Tongue (tissue), 1 donor: ENCODE measurements at regions not wholly inside any gene's neighbourhood (a gene's known extent, or its start where the extent isn't known, plus 50 kb on each side); places are given as distances from the start of the nearest gene placed in this dataset.
A peak's percentile ranks its signal among the peaks of the same experiment; 100 is the strongest.

Source experiments
- DNase-seq: peaks from one replicate; pipeline ENCODE4 v3.0.0-alpha.2; 2015

DNA sequence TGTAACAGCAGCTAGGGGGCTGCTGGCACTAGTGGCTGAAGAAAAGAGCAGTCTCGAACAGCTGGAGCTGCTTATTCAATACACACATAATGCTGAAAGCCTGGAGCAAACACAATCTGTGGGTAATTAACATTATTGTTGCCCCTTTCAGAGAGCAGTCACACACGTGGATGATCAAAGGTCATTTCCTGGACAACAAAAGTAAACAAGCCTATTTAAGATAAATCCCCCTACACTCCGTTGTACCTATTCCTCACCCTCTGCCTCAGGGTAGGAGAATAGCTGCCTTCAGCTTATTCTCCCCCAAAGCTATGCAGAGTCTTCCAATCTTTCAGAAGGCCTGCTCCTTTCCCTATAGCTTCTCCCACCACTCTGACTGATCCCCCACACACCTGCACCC is 803.9 kb downstream of the C4orf33 start:
- no peak for DNase-seq

DNA sequence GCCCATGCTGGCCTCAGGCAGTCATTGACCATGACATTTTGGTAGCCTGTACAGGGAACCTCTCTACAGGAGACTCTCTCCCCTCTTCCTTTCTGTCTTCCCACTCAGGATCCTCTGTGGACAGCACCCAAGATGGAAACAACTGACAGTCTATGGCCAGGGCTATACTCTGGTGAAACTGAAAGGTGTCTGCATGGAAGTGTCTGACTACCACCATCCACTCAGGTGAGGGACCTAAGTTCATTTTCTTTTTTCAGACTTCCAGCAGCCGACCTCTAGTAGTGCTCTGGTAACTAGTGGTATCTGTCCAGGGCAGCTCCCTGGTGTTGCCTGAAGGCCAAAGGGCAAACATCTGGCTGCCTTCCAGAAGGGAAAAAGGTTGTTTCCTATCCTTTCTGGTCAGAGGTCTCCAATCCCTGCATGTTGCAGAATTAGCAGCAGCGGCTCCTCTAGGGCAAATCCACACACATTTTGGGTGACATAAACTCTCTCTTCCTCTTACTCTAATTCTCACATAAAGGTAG is 804.5 kb downstream of the C4orf33 start:
- DNase-seq: no peak

DNA sequence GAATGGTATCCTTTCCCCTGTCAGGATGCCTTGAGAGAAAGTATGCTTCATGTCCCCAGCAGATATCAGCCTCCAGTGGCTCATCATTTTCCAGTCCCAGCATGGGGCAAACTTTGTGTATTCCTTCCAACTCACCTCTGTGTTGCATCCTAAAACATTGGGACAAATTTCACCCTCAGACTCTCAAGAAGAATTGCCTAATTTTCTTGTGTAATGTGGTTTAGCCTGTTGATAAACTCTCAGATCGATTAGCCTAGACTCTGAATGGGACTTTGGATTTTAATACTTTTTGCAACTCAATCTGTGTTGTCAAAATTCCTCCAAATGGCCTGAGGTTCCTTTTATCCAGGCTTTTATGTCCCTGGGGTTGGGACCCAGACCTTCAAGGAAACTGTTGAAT is 805.3 kb downstream of the C4orf33 start:
- no peak for DNase-seq

DNA sequence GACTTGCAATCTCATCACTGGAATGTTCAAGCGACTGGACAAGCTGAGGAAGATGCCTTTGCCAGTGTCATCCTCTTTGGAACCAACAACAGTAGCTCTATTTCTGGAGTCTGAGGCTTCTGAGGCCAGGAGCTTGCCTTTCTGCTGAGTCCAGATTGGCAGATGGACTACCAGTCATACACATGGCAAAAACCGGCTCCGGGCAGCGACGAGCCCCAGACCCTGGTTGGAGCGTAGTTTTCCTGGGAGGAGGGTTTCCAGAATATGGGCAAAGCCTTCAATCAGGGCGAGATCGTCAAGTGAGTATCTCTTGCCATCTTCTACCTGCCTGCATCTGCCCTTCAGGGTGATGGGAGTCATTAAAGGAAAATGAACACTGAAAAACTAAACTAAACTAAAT is 807.9 kb downstream of the C4orf33 start:
- DNase-seq: no peak

DNA sequence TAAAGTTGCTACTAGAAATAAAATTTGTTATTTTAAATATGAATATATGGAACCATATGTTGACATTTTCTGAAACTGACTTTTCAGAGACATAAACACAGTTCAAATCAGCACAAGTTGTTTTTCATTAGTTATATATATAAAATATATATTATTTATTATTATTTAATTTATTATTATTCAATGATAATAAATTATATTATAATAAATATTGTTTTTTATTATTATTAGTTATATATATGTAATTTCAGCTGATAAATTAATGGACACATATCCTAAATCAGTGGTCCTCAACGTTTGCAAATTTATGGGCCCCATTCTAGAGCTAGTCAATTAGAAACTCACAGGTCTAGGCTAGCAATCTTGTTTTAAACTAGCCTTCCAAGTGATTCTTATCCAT is 809.3 kb downstream of the C4orf33 start:
- DNase-seq: no peak

DNA sequence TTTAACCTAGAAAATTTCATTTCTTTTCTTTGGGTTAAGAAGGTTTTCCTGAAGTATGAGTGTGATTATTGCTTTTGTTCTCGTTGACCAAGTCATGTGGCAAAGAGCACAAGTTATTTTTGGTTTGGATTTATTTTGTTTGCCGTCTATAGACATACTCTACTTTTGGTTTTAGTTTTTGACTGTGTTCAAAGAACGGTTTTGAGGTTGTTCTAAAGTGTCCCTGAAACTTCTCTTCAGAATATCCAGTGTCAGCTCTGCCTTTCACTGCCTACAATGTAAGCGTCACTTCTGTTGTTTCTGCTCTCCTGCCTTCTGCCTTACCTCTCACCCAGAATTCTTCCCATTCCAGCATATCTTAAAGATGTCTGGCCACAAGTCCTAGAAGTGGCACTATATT is 812.2 kb downstream of the C4orf33 start:
- no peak for DNase-seq

DNA sequence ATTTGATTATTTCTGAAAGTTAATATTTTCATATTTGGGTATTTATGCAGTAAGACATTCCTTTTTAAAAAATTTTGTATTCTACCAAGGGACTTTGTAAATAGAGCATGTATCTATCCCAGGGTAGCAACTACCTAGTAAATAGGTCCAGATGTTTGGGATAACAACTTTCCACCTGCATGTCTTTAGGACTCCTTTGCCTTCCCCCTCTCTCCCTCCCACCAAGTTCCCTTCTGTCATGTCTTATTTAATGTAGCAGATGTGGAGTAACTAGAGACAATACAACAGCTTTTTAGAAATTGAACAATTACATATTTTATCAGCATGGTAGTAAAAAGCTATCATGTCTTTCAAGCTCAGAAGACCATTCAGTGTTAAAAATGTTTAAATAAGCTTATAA is 821.0 kb downstream of the C4orf33 start:
- no peak for DNase-seq

DNA sequence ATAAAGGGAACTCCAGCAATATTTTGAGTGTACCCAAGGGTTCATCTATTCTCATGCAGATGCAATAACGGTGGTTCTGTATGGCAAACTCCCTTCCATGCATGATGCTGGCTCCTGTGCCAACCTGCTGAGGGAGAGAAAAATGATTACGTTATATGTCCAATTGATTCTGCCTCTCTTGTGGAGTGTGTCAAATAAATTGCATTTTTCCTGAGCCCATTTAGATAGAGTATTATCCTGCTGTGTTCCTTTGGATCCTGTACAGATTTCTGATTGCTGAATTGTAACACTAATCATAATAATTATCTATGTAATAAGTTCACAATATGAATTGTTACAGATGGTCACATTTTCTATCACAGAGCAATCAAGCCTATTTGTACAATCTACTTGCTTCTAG is 821.7 kb downstream of the C4orf33 start:
- no peak for DNase-seq

DNA sequence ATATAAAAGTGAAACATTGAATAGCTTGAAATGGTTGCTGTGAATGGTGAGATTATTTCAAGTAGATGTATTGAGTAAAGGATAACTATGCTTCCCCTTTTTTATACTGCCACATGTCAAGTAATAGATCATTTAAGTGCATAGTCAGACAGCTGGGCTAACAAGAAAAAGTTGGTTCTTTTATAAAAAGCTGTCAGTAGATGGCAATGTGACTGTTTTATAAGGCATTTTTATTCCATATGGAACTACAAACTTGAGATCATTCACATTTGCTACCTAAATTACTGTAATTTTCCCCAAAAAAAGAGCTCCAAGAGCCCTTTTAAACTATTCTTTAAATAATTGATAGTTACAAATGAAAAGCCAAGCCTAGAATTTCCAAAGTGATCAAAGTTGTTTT is 831.0 kb downstream of the C4orf33 start:
- peak; percentile 12 for DNase-seq

DNA sequence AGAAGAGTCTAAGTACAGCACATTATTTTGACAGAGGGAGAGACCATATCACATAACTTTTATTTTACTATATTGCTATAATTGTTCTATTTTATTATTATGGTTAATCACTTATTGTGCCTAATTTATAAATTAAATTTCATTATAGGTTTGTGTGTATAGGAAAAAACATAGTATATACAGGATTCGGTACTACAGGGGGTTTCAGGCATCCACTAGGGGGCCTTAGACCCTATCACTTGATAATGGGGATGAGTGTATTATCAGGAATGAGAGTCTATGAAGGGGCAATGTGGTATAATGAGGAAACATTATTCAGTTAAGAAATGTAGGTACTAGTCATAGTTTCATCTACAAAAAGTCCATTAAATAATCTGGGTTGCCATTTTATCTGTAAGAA is 833.1 kb downstream of the C4orf33 start:
- DNase-seq: no peak

DNA sequence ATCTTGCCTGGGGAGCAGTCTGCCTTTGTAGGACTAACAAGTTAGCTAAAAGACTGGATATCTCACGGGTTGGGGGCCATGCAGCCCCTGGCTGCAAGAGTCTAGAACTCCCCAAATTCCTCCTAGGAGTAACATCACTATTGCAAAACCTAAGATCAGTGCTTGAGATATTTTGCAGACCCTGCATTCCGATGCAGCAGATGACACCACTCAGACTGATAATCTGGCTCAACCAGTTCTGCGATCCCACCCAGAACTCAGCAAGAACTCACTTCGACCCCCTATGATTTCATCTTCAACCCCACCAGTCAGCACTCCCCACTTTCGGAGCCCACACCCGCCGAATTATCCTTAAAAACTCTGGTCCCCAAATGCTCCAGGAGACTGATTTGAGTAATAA is 834.0 kb downstream of the C4orf33 start:
- DNase-seq: no peak

DNA sequence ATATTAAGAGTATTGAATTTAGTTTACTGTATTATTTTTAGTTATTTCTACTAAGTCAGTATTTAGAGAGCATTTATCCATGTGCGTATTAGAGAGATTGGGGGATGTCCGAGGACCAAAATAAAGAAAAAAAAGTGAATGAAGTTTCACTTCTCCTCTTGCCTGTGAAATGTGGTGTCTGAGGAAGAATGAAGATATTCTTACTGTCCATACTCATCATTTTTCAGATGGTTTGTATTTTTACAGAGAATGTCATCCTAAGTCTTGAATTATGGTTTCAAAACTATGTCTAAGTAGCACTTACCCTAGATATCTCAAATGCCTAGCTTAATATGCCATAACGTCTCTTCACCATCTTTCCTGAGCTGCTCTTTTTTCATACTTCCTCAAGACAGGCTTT is 854.3 kb downstream of the C4orf33 start:
- DNase-seq: no peak

DNA sequence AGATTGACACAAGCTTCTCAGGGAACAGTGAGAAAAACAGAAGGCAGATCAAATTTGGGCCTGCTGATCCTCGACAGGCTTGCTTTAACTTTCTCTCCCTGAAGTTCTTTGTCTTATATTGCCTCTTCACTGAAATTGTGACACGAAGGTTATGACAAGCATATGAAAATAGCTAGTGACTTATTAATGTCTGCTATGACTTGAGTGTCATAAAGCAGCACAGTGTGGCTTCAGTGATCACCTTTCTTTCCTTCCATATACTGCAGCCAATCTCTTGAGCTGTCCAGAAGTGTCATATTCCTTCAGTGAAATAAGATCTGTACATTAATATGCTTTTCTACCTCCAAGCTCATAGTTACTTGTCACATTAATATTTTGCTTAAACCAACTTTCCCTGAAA is 870.2 kb downstream of the C4orf33 start:
- no peak for DNase-seq

DNA sequence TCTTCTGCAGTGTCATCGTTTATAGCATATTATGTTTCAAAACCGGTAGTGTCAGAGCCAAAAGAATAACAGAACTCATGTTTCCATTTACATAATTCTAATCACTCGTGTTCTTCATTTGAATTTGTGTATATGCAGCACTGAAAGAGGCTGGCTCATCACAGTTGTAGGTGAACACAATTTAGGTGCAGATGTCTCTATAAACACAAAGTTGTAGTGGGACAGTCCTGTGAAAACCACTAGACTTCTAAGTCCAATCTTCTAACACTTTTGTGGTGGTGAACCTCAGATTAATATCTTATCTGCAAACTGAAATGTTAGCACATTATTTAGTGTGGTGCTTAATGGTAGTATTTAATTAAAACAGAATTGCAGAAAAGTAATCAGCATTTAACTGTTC is 872.4 kb downstream of the C4orf33 start:
- DNase-seq: no peak

DNA sequence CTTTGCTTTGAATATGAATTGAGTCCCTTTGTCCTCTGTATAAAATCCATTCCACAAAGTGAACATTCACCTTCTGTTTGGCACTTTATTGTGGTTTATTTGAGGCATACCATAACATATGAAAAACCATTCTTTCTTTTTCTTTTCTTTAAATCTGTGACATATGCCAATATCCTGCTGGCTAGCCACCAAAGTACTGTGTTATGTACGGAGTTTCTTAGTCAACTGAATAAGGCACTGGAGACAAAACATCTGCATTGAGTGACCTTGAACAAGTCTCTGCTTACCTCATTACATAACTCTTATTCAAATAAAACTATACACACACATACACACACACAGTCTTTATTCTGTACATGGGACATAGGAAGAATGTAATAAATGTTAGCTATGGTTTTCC is 872.8 kb downstream of the C4orf33 start:
- DNase-seq: no peak

DNA sequence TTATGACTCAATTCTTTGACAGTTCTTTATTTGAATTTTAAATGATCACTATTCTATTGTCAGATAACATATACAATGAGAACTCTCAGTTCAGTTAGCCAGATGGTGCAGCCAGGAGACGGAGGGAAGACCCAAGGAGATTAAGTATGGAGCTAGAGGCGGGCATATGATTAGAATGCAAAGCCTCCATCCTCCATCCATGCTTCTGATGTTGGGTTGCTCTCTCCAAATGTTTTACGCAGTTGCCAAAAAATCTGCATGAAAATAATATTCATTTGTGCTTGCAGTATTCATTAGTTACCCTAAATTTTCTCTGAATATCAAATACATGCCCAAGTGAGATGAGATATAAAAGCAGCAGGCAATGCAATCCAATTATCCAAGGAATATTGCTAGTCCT is 874.8 kb downstream of the C4orf33 start:
- DNase-seq: no peak

DNA sequence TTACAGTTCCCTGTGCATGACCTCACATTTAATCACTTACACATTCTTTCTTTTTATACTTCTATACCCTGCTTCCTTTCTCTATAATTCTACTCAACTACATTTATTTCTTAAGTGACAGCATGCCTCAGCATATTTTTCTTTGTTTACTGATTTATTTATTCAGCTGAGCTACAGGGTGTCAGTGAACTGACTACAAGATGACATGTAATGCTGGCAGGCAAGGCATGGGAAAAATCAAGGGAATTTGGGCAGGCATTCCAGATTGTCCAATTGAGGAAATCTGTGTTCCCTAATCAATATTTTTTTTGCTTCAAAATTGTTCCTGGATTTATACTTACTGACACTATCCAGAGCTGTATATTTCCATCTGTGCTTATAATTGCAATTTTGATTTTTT is 875.5 kb downstream of the C4orf33 start:
- peak; percentile 1 for DNase-seq

DNA sequence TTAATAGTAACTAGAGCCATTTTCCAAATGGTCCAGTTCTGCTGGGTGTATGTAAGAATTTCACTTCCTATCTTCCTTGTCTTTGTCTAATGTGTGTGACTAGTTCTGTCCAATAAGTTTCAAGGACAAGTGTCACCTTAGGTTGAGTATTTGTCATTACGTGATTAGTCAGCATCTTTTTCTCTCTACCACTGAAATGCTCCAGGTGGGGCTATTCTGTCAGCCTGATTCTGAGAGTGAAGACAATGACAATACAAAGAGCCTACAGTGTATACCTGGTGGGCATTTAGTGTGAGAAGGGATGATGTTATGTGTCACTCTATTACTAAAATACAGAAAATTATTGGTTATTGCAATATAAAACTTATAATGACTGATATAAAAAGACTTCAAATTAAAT is 876.3 kb downstream of the C4orf33 start:
- no peak for DNase-seq

DNA sequence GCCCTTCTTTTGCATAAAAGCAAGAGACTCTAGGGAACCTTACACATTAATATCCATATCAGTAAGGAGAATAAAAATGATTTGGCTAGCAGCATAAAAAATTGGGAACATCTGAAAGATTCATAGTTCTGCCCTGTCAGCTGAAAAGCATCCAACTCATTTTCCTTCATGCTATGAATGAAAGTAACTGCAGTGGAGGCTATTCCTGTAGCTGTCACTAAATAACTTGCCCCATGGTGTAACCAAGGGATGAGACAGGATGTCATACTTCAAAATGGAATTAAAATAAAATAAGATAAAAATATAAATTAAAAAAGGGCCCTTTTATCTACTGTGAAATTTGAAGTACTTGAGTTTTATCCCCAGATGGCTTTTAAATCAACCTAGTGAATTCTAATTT is 878.8 kb downstream of the C4orf33 start:
- no peak for DNase-seq

DNA sequence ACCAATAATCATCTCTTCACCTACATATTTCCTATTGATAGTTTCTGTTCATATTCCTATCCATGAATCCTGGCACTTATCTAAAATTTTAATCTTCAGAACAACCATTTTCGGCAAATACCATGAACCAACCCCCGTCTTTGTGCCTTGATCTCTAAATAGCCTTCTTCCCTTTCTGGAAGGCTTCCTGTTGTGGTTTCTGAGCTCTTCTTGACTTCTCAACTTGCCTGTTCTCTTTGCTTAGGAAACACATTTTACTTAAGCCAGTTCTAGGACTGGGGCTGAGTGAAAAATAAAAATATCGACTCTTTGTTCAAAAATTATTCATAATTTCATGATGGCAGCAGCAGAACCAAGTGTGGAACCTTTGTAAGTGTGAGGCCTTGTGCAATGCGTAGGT is 882.4 kb downstream of the C4orf33 start:
- DNase-seq: no peak

DNA sequence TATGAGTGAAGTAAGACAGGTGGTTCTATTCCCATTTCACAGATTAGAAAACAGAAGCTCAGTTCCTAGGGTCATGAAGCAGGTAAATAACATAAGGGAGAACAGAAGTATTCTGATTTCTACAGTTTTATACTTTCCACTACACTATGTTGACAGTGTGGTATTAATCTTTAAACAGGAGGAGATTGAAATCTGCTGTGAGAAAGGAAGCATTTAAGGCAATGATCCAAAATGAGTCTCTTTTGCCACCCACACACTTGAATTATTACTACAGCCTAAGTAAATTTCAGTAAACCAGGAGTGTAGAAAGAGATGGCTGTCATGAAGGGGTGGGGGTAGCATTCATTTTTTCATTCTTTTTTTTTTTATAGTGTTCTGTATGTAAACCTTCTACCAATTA is 893.0 kb downstream of the C4orf33 start:
- DNase-seq: no peak

DNA sequence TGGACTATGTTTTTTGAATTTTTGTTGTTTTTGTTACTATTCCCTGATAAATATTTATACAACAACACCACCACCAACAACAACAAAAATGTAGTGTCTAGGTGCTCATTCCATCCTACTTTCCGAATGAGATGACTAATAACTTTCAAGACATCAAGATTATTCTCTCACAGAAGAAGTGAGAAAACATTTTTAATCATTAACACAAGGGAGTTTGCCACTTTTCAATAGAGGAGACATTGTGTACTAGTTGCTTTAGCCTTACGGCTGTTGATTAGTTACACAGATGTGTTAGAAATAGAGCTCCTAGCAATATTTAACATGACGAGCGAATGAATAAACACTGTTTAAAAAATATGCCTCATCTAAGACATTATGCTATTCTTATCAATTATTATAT is 898.8 kb downstream of the C4orf33 start:
- DNase-seq: no peak

DNA sequence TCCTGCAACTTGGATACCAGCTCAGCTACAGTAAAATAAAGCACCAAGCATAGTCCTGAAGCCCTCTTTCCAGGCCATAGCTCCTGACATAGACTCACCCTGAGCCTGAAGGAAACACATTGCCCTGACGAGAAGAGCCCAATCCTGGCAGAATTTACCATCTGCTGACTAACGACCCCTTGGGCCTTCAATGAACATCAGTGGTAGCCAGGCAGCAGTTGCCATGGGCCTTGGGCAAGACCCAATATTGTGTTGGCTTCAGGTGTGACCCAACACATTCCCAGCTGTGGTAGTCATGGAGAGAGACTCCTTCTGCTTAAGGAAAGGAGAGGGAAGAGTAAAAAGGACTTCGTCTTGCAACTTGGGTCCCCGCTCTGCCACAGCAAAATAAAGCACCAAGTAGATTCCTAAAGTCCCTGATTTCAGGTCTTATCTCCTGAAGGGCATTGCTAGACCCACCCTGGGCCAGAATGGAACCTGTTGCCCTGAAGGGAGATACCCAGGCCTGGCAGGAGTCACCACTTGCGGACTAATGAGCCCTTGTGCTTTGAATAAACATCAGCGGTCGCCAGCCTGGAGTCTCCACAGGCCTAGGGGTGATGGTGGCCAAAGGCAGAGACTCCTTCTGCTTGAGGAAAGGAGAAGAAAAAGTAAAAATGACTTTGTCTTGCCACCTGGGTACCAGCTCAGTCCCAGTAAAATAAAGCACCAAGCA is 902.6 kb downstream of the C4orf33 start:
- DNase-seq: no peak

DNA sequence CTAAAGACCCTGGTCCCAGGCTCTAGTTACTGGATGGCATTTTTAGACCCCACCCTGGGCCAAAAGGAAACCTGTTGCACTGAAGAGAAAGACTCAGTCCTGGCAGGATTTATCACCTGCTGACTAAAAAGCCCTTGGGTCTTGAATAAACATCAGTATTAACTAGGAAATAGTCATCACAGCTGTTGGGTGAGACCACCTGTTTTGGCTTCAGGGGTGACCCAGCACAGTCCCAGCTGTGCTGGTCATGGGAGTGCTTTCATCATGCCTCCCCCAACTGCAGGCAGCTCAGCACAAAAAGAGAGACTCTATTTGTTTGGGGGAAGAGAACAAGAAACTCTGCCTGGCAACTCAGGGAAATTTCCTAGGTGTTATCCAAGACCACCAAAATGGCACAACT is 903.2 kb downstream of the C4orf33 start:
- no peak for DNase-seq

DNA sequence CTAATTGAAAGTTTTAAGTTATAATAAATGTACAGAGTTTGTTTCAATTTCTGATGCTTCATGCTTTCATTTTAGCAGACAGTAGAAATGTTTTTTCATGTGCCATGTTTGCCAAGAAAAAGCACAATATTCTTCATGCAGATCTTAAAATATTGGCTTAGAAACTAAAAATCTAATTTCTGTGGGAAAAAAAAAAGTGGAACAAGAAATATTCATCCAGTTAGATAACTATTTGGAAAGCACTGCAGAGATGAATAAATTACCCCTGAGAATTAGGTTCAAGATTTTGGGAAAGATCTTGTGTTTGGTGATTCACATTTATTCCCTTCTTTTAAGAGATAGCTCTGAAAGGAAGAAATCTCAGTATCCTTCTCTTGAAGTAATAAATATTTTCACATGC is 912.5 kb downstream of the C4orf33 start:
- DNase-seq: no peak
